ENCODE measurements at regions not wholly inside any gene's neighbourhood (a gene's known extent, or its start where the extent isn't known, plus 50 kb on each side); places are given as distances from the start of the nearest gene placed in this dataset.

DNA sequence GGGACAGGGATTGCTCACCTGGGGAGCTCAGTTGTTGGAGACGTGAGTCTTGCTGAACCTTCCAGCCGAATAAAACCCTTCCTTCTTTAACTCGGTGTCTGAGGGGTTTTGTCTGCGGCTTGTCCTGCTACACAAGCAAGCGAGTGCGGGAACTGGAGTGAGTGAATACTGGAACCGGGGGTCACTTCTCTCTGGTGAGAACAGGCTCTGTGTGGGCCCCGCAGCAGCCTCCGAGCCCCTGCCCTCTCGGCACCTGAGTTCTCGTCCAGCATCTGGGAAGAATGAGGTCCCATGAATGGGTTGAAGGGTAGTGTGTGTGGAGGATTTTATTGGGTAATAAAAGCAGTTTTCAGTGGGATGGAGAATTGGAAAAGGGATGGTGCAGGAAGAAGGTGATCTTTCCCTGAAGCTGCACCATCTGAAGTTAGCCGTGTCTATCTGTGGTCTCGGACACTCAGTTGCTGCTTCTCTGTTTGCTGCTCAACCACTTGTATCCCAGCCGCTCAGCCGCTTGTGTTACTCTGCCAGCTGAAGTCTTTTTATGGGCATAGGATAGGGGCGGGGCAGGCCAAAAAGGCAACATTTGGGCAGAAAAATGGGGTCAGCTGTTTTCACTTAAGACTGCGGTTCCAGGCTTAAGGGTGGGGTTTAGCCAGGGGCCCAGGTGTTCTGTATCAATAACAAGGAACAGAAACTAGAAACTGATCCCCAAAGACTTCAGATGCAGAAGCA lies 450.6 kb upstream of the CAMK1G start:
- H4K20me1 ChIP-seq (ENCODE audit: insufficient read depth, low read length) = no peaks in the 10 kb centered on the region
- no peaks in the 10 kb centered on the region for H3K79me2 ChIP-seq (ENCODE audit: insufficient read depth, low read length)
- H3K27me3 ChIP-seq (ENCODE audit: insufficient read depth, low read length) = no peaks in the 10 kb centered on the region
- Mint-ChIP-seq H3K4me1 (ENCODE audit: low read depth, unreplicated experiment) (peaks cover 7% of the 10 kb centered on the region), H3K9me3 (ENCODE audit: unreplicated experiment) (peaks cover 3% of the 10 kb centered on the region), H3K27ac (ENCODE audit: unreplicated experiment) (no peak overlapping the region), H3K36me3 (ENCODE audit: low read depth, unreplicated experiment) (no peaks in the 10 kb centered on the region), H3K4me3 (ENCODE audit: unreplicated experiment) (no peak overlapping the region), H3K27me3 (ENCODE audit: low read depth, unreplicated experiment) (no peaks in the 10 kb centered on the region)
- H3K9me3 ChIP-seq (ENCODE audit: insufficient read depth, low read depth, low read length) = no peaks in the 10 kb centered on the region
- no peaks in the 10 kb centered on the region for H3K36me3 ChIP-seq (ENCODE audit: insufficient read depth, low read length)
- TF ChIP-seq EZH2 (IDR thresholded peaks at IDR 0.05; ENCODE audit: insufficient read depth, low read length) = no peak
- TF ChIP-seq, protein P1, sequence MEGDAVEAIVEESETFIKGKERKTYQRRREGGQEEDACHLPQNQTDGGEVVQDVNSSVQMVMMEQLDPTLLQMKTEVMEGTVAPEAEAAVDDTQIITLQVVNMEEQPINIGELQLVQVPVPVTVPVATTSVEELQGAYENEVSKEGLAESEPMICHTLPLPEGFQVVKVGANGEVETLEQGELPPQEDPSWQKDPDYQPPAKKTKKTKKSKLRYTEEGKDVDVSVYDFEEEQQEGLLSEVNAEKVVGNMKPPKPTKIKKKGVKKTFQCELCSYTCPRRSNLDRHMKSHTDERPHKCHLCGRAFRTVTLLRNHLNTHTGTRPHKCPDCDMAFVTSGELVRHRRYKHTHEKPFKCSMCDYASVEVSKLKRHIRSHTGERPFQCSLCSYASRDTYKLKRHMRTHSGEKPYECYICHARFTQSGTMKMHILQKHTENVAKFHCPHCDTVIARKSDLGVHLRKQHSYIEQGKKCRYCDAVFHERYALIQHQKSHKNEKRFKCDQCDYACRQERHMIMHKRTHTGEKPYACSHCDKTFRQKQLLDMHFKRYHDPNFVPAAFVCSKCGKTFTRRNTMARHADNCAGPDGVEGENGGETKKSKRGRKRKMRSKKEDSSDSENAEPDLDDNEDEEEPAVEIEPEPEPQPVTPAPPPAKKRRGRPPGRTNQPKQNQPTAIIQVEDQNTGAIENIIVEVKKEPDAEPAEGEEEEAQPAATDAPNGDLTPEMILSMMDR (IDR thresholded peaks at IDR 0.05; ENCODE audit: insufficient read depth, low read depth, low read length) = no peak
- H3K27ac ChIP-seq (ENCODE audit: low read depth, low read length) = no peak overlapping the region
- H3K4me1 ChIP-seq (ENCODE audit: insufficient read depth, low read length) = no peaks in the 10 kb centered on the region
- no peak overlapping the region for H3K4me2 ChIP-seq (ENCODE audit: low read length)
- no peak for FAIRE-seq
- H2AFZ ChIP-seq (ENCODE audit: low read depth, low read length) = no peak overlapping the region
- H3K4me3 ChIP-seq (ENCODE audit: insufficient read depth, low read depth, low read length) = no peak overlapping the region
- no peak overlapping the region for H3K9ac ChIP-seq (ENCODE audit: low read length)
- DNase-seq (ENCODE audit: low read depth) = no peak

DNA sequence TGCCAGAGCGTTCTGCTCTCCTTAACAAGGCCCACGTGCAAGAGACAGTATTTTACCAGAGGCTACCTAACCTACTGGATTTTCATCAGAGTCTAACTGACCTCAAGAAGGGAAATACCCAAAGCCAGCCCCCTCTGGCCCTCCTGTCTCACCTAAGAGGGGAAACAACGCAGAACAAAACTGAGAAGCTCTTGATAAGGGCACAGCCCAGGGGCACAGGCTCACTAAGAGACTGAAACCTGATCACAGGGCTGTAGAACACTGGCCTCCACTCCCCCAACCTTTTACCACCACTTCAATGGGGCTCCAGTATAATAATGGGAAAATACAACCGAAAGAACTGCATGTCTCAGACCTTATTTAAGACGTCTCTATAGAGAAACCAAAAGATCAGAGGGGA lies 449.5 kb upstream of the CAMK1G start:
- TF ChIP-seq, protein P1 (IDR thresholded peaks at IDR 0.05; ENCODE audit: insufficient read depth, low read depth, low read length) = no peak
- TF ChIP-seq EZH2 (IDR thresholded peaks at IDR 0.05; ENCODE audit: insufficient read depth, low read length) = no peak
- no peaks in the 10 kb centered on the region for H3K36me3 ChIP-seq (ENCODE audit: insufficient read depth, low read length)
- H4K20me1 ChIP-seq (ENCODE audit: insufficient read depth, low read length) = no peaks in the 10 kb centered on the region
- H3K79me2 ChIP-seq (ENCODE audit: insufficient read depth, low read length) = no peaks in the 10 kb centered on the region
- H3K27me3 Mint-ChIP-seq (ENCODE audit: low read depth, unreplicated experiment) = no peaks in the 10 kb centered on the region
- no peaks in the 10 kb centered on the region for H3K9me3 ChIP-seq (ENCODE audit: insufficient read depth, low read depth, low read length)
- FAIRE-seq (no peak), DNase-seq (ENCODE audit: low read depth) (no peak)
- no peaks in the 10 kb centered on the region for H3K27me3 ChIP-seq (ENCODE audit: insufficient read depth, low read length)
- H3K9ac ChIP-seq (ENCODE audit: low read length) = no peak overlapping the region
- no peak overlapping the region for H3K27ac Mint-ChIP-seq (ENCODE audit: unreplicated experiment)
- H2AFZ ChIP-seq (ENCODE audit: low read depth, low read length) = no peak overlapping the region
- H3K4me1 ChIP-seq (ENCODE audit: insufficient read depth, low read length) = no peaks in the 10 kb centered on the region
- H3K4me2 ChIP-seq (ENCODE audit: low read length) = no peak overlapping the region
- no peak overlapping the region for H3K4me3 Mint-ChIP-seq (ENCODE audit: unreplicated experiment)
- H3K9me3 Mint-ChIP-seq (ENCODE audit: unreplicated experiment) = peaks cover 3% of the 10 kb centered on the region
- H3K27ac ChIP-seq (ENCODE audit: low read depth, low read length) = no peak overlapping the region
- no peak overlapping the region for H3K4me3 ChIP-seq (ENCODE audit: insufficient read depth, low read depth, low read length)
- H3K36me3 Mint-ChIP-seq (ENCODE audit: low read depth, unreplicated experiment) = no peaks in the 10 kb centered on the region
- H3K4me1 Mint-ChIP-seq (ENCODE audit: low read depth, unreplicated experiment) = peaks cover 7% of the 10 kb centered on the region

DNA sequence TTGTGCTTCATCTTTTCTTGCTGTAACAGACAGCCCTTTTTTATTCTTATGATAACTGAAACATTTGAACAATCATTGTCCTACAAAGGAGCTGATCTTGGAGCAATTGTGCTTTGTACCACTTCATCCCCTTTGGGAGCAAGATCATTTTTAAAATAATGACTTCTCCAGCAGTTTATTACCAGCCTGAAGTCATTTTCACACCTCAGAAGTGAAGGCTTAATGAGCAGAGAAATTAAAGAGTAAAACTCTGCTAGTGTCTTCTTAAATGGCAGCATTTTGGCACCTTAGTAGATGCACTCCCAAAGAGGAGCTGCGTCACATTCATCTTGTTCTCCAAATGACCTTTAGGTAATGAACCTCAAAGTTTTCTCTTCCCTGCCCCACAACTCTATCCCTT lies 439.6 kb upstream of the CAMK1G start:
- no peaks in the 10 kb centered on the region for H3K27me3 ChIP-seq (ENCODE audit: insufficient read depth, low read length)
- DNase-seq (ENCODE audit: low read depth) = no peak
- H3K4me2 ChIP-seq (ENCODE audit: low read length) = no peak overlapping the region
- Mint-ChIP-seq H3K27me3 (ENCODE audit: low read depth, unreplicated experiment) (no peaks in the 10 kb centered on the region), H3K4me3 (ENCODE audit: unreplicated experiment) (no peak overlapping the region), H3K27ac (ENCODE audit: unreplicated experiment) (no peak overlapping the region), H3K4me1 (ENCODE audit: low read depth, unreplicated experiment) (no peaks in the 10 kb centered on the region), H3K9me3 (ENCODE audit: unreplicated experiment) (no peaks in the 10 kb centered on the region), H3K36me3 (ENCODE audit: low read depth, unreplicated experiment) (no peaks in the 10 kb centered on the region)
- no peaks in the 10 kb centered on the region for H4K20me1 ChIP-seq (ENCODE audit: insufficient read depth, low read length)
- no peaks in the 10 kb centered on the region for H3K9me3 ChIP-seq (ENCODE audit: insufficient read depth, low read depth, low read length)
- H2AFZ ChIP-seq (ENCODE audit: low read depth, low read length) = no peak overlapping the region
- no peak for TF ChIP-seq EZH2 (IDR thresholded peaks at IDR 0.05; ENCODE audit: insufficient read depth, low read length)
- TF ChIP-seq, protein P1 (IDR thresholded peaks at IDR 0.05; ENCODE audit: insufficient read depth, low read depth, low read length) = no peak
- H3K79me2 ChIP-seq (ENCODE audit: insufficient read depth, low read length) = no peaks in the 10 kb centered on the region
- no peaks in the 10 kb centered on the region for H3K36me3 ChIP-seq (ENCODE audit: insufficient read depth, low read length)
- H3K27ac ChIP-seq (ENCODE audit: low read depth, low read length) = no peak overlapping the region
- H3K4me3 ChIP-seq (ENCODE audit: insufficient read depth, low read depth, low read length) = no peak overlapping the region
- no peak for FAIRE-seq
- no peaks in the 10 kb centered on the region for H3K4me1 ChIP-seq (ENCODE audit: insufficient read depth, low read length)
- H3K9ac ChIP-seq (ENCODE audit: low read length) = no peak overlapping the region
